Mesendoderm (in vitro differentiated cells): ENCODE measurements at regions not wholly inside any gene's neighbourhood (a gene's known extent, or its start where the extent isn't known, plus 50 kb on each side); places are given as distances from the start of the nearest gene placed in this dataset.

Source experiments
- DNase-seq: peaks from one replicate; pipeline ENCODE4 v3.0.0; 2013
- H2AK5ac ChIP-seq: 2 replicates; pipeline ENCODE4 v1.6.1; 2013; ENCODE audit warnings: low read length, inconsistent platforms
- H2BK120ac ChIP-seq: 2 replicates; pipeline ENCODE4 v1.6.1; 2013; ENCODE audit warnings: low read depth, mild to moderate bottlenecking, low read length, moderate library complexity, mixed read lengths
- H2BK15ac ChIP-seq: replicated peaks from 2 replicates; pipeline ENCODE4 v1.6.1; 2013; ENCODE audit warnings: low read depth, mild to moderate bottlenecking, moderate library complexity
- H2BK5ac ChIP-seq: 2 replicates; pipeline ENCODE4 v1.6.1; 2013; ENCODE audit warnings: low read length, inconsistent platforms
- H3K18ac ChIP-seq: 2 replicates; pipeline ENCODE4 v1.6.1; 2013; ENCODE audit warnings: mild to moderate bottlenecking, low read length, mixed read lengths
- H3K23ac ChIP-seq: one replicate; pipeline ENCODE4 v1.6.1; 2013; ENCODE audit warnings: low read length
- H3K27ac ChIP-seq: 2 replicates; pipeline ENCODE4 v1.5.1; 2013; ENCODE audit warnings: low read depth, mild to moderate bottlenecking, inconsistent platforms, low read length, moderate library complexity
- H3K27me3 ChIP-seq: 2 replicates; pipeline ENCODE4 v1.6.1; 2013; ENCODE audit warnings: low read length, control low read depth, mild to moderate bottlenecking, inconsistent platforms; ENCODE audit not compliant: insufficient read depth, poor library complexity
- H3K36me3 ChIP-seq: 2 replicates; pipeline ENCODE4 v1.6.1; 2013; ENCODE audit warnings: low read length, inconsistent platforms; ENCODE audit not compliant: control insufficient read depth, insufficient read depth
- H3K4ac ChIP-seq: one replicate; pipeline ENCODE4 v1.6.1; 2013; ENCODE audit warnings: low read depth, mild to moderate bottlenecking, low read length, moderate library complexity
- H3K4me1 ChIP-seq: 2 replicates; pipeline ENCODE4 v1.6.1; 2013; ENCODE audit warnings: low read depth, low read length, inconsistent platforms; ENCODE audit not compliant: control insufficient read depth
- H3K4me2 ChIP-seq: 2 replicates; pipeline ENCODE4 v1.6.1; 2013; ENCODE audit warnings: low read length
- H3K4me3 ChIP-seq: 2 replicates; pipeline ENCODE4 v1.5.1; 2013; ENCODE audit warnings: mild to moderate bottlenecking, low read length
- H3K56ac ChIP-seq: one replicate; pipeline ENCODE4 v1.6.1; 2013; ENCODE audit warnings: low read length
- H3K79me1 ChIP-seq: 2 replicates; pipeline ENCODE4 v1.6.1; 2013; ENCODE audit warnings: low read length, inconsistent platforms
- H3K79me2 ChIP-seq: 2 replicates; pipeline ENCODE4 v1.6.1; 2013; ENCODE audit warnings: mild to moderate bottlenecking, low read length; ENCODE audit not compliant: control insufficient read depth, insufficient read depth
- H3K9ac ChIP-seq: 2 replicates; pipeline ENCODE4 v1.6.1; 2013; ENCODE audit warnings: low read length, inconsistent platforms
- H4K5ac ChIP-seq: one replicate; pipeline ENCODE4 v1.6.1; 2013; ENCODE audit warnings: low read length
- H4K8ac ChIP-seq: one replicate; pipeline ENCODE4 v1.6.1; 2013; ENCODE audit warnings: low read depth, mild to moderate bottlenecking, control low read depth, low read length, moderate library complexity
- WGBS: extraction: QIAGEN DNeasy Blood & Tissue Kit; methylation state at CpG from one replicate; pipeline ENCODE4 v1.1.7; 2013; ENCODE audit warnings: low lambda C conversion rate, missing lambda C conversion rate; ENCODE audit not compliant: insufficient coverage; ENCODE audit errors: extremely low coverage; 5-methylcytosine and 5-hydroxymethylcytosine counted together

GRCh38 chr5:98200726-98201541 is 572.5 kb upstream of the RGMB start:
- no peak overlapping the region for H2BK5ac ChIP-seq
- H3K4ac ChIP-seq = no peak overlapping the region
- no peak overlapping the region for H4K8ac ChIP-seq
- no peaks in the 10 kb centered on the region for H3K27me3 ChIP-seq
- H4K5ac ChIP-seq = no peak overlapping the region
- no peak overlapping the region for H3K4me3 ChIP-seq
- H3K4me1 ChIP-seq = no peaks in the 10 kb centered on the region
- H3K36me3 ChIP-seq = no peaks in the 10 kb centered on the region
- H2BK15ac ChIP-seq = no peak overlapping the region
- H2AK5ac ChIP-seq = no peak overlapping the region
- no peak overlapping the region for H3K9ac ChIP-seq
- DNase-seq = no peak
- no peak overlapping the region for H3K27ac ChIP-seq
- no peaks in the 10 kb centered on the region for H3K79me1 ChIP-seq
- WGBS = no CpG with 5 or more reads among the region's 9 CpGs
- H3K18ac ChIP-seq = no peak overlapping the region
- H3K56ac ChIP-seq = no peak overlapping the region
- H3K79me2 ChIP-seq = no peaks in the 10 kb centered on the region
- no peak overlapping the region for H2BK120ac ChIP-seq
- H3K23ac ChIP-seq = no peak overlapping the region
- no peak overlapping the region for H3K4me2 ChIP-seq

- Histone ChIP-seq H3K79me2 (no peaks in the 10 kb centered on the region), H2BK15ac (no peak overlapping the region), H3K56ac (no peak overlapping the region), H2BK120ac (no peak overlapping the region), H2BK5ac (no peak overlapping the region), H3K23ac (no peak overlapping the region), H3K4me1 (no peaks in the 10 kb centered on the region), H3K4ac (no peak overlapping the region), H3K27ac (no peak overlapping the region), H4K5ac (no peak overlapping the region), H3K9ac (no peak overlapping the region), H3K4me2 (no peak overlapping the region), H3K36me3 (no peaks in the 10 kb centered on the region), H4K8ac (no peak overlapping the region), H3K27me3 (no peaks in the 10 kb centered on the region), H3K4me3 (no peak overlapping the region), H3K18ac (no peak overlapping the region), H2AK5ac (no peak overlapping the region), H3K79me1 (no peaks in the 10 kb centered on the region)
- no CpG with 5 or more reads among the region's 1 CpG for WGBS
- DNase-seq = no peak
Measured at GRCh38 chr5:98204798-98205197, 568.7 kb upstream of the RGMB start.

- H4K8ac ChIP-seq = no peak overlapping the region
- H3K4me2 ChIP-seq = no peak overlapping the region
- H4K5ac ChIP-seq = no peak overlapping the region
- H3K27ac ChIP-seq = no peak overlapping the region
- H3K4me3 ChIP-seq = no peak overlapping the region
- H3K4me1 ChIP-seq = no peaks in the 10 kb centered on the region
- no peak overlapping the region for H3K4ac ChIP-seq
- H2BK120ac ChIP-seq = no peak overlapping the region
- H3K79me1 ChIP-seq = no peaks in the 10 kb centered on the region
- H3K27me3 ChIP-seq = no peaks in the 10 kb centered on the region
- H3K56ac ChIP-seq = no peak overlapping the region
- H2BK5ac ChIP-seq = no peak overlapping the region
- no peaks in the 10 kb centered on the region for H3K36me3 ChIP-seq
- H2BK15ac ChIP-seq = no peak overlapping the region
- no peak overlapping the region for H3K9ac ChIP-seq
- no peak overlapping the region for H3K23ac ChIP-seq
- H2AK5ac ChIP-seq = no peak overlapping the region
- no peaks in the 10 kb centered on the region for H3K79me2 ChIP-seq
- WGBS = no CpG with 5 or more reads among the region's 2 CpGs
- DNase-seq = peak; percentile 3
- no peak overlapping the region for H3K18ac ChIP-seq
Measured at GRCh38 chr5:98205691-98206461, 567.6 kb upstream of the RGMB start.

GRCh38 chr5:98206566-98206965 is 566.9 kb upstream of the RGMB start:
- Histone ChIP-seq H3K4me1 (no peaks in the 10 kb centered on the region), H3K56ac (no peak overlapping the region), H3K27ac (no peak overlapping the region), H3K23ac (no peak overlapping the region), H3K27me3 (no peaks in the 10 kb centered on the region), H3K79me2 (no peaks in the 10 kb centered on the region), H2BK5ac (no peak overlapping the region), H2BK15ac (no peak overlapping the region), H3K36me3 (no peaks in the 10 kb centered on the region), H3K4me3 (no peak overlapping the region), H3K18ac (no peak overlapping the region), H3K4me2 (no peak overlapping the region), H2AK5ac (no peak overlapping the region), H3K4ac (no peak overlapping the region), H2BK120ac (no peak overlapping the region), H4K8ac (no peak overlapping the region), H3K9ac (no peak overlapping the region), H4K5ac (no peak overlapping the region), H3K79me1 (no peaks in the 10 kb centered on the region)
- no peak for DNase-seq
- no CpG with 5 or more reads among the region's 2 CpGs for WGBS

DNA sequence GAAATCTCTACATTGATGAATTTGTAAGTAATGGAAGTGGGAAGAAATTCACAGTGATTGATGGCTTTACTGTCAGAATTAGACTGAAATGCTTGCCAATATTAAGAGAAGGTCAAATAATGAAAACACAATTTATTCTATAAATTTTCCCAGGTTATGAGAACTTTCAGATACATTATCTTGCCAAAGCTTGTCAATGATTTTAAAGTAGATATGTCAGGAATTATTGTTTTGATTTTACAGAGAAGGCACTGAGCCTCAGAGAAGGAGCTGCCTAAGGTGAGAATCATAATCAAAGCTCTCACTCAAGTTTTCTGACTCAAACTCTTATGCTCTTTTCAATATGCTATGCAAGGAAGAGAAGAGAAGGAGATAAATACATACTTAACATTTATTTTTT is 564.0 kb upstream of the RGMB start:
- Histone ChIP-seq H3K36me3 (no peaks in the 10 kb centered on the region), H3K18ac (no peak overlapping the region), H2AK5ac (no peak overlapping the region), H3K4me1 (no peaks in the 10 kb centered on the region), H4K8ac (no peak overlapping the region), H4K5ac (no peak overlapping the region), H3K27me3 (no peaks in the 10 kb centered on the region), H3K9ac (no peak overlapping the region), H3K56ac (no peak overlapping the region), H3K79me2 (no peaks in the 10 kb centered on the region), H3K4ac (no peak overlapping the region), H3K27ac (no peak overlapping the region), H3K4me2 (no peak overlapping the region), H2BK5ac (no peak overlapping the region), H2BK120ac (no peak overlapping the region), H2BK15ac (no peak overlapping the region), H3K79me1 (no peaks in the 10 kb centered on the region), H3K23ac (no peak overlapping the region), H3K4me3 (no peak overlapping the region)
- DNase-seq = no peak
